ENCODE measurements at regions not wholly inside any gene's neighbourhood (a gene's known extent, or its start where the extent isn't known, plus 50 kb on each side); places are given as distances from the start of the nearest gene placed in this dataset.

DNA sequence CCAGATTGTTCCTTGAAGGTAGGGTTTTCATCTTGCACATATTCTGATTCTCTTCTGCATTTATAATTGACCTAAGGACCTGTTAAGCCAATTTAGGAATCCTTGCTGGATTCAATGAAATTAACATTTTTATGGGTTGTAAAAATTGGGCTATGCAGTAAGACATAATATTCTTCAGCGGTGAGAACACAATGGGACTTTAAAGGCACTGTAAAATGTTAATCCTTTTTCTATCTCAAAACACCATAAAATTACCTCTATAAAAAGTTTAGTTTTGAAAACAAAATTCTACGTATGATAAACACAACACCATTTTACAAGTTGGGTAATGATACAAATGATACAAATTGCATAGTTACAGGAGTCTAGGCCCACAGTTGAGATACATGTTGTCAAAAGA, 169.2 kb upstream of the DTNA start:
- WGBS (ENCODE audit: insufficient coverage, insufficient replicate concordance, low lambda C conversion rate, missing lambda C conversion rate): 21% methylated on average over 2 of the region's 2 CpGs
- BruUV-seq (replicated peaks): no TSS peak
- Histone ChIP-seq H4K20me1 (ENCODE audit: control insufficient read depth, insufficient read depth) (no peaks in the 10 kb centered on the region), H3K36me3 (ENCODE audit: control insufficient read depth in 2 of 2, insufficient read depth in 2 of 2, low read length in 1 of 2) (no peaks in the 10 kb centered on the region), H3K79me2 (ENCODE audit: control insufficient read depth, insufficient read depth, low read length) (no peaks in the 10 kb centered on the region), H3K4me3 (no peak overlapping the region), H3K9me3 (replicated peaks; ENCODE audit: control insufficient read depth, insufficient read depth, low read length) (no peaks in the 10 kb centered on the region), H3K4me1 (ENCODE audit: control insufficient read depth, insufficient read depth, low read length) (no peaks in the 10 kb centered on the region), H3K27ac (ENCODE audit: control insufficient read depth, insufficient read depth) (no peak overlapping the region), H2AFZ (ENCODE audit: control insufficient read depth, low read depth, low read length) (no peak overlapping the region), H3K27me3 (replicated peaks in 1 of 2; ENCODE audit: control insufficient read depth in 2 of 2, insufficient read depth in 2 of 2, low read length in 1 of 2) (no peaks in the 10 kb centered on the region), H3K4me2 (ENCODE audit: control insufficient read depth, insufficient read depth) (no peak overlapping the region), H3K9ac (ENCODE audit: control insufficient read depth, insufficient read depth, low read length) (no peak overlapping the region)
- DNase-seq (ENCODE audit: low read depth, low spot score) (no peak), ATAC-seq (no peak), FAIRE-seq (no peak)
- CTCF ChIA-PET: no interaction called here
- RAD21 ChIA-PET (ENCODE audit: unreplicated experiment): no interaction called here
- POLR2A ChIA-PET: no interaction called here
- no peak for TF ChIP-seq CHD4 (IDR thresholded peaks at IDR 0.05)
- TF ChIP-seq, protein P1, sequence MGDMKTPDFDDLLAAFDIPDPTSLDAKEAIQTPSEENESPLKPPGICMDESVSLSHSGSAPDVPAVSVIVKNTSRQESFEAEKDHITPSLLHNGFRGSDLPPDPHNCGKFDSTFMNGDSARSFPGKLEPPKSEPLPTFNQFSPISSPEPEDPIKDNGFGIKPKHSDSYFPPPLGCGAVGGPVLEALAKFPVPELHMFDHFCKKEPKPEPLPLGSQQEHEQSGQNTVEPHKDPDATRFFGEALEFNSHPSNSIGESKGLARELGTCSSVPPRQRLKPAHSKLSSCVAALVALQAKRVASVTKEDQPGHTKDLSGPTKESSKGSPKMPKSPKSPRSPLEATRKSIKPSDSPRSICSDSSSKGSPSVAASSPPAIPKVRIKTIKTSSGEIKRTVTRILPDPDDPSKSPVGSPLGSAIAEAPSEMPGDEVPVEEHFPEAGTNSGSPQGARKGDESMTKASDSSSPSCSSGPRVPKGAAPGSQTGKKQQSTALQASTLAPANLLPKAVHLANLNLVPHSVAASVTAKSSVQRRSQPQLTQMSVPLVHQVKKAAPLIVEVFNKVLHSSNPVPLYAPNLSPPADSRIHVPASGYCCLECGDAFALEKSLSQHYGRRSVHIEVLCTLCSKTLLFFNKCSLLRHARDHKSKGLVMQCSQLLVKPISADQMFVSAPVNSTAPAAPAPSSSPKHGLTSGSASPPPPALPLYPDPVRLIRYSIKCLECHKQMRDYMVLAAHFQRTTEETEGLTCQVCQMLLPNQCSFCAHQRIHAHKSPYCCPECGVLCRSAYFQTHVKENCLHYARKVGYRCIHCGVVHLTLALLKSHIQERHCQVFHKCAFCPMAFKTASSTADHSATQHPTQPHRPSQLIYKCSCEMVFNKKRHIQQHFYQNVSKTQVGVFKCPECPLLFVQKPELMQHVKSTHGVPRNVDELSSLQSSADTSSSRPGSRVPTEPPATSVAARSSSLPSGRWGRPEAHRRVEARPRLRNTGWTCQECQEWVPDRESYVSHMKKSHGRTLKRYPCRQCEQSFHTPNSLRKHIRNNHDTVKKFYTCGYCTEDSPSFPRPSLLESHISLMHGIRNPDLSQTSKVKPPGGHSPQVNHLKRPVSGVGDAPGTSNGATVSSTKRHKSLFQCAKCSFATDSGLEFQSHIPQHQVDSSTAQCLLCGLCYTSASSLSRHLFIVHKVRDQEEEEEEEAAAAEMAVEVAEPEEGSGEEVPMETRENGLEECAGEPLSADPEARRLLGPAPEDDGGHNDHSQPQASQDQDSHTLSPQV (IDR thresholded peaks at IDR 0.05): no peak
- no peak for TF ChIP-seq MEF2A (IDR thresholded peaks at IDR 0.05; ENCODE audit: insufficient read depth, low read depth, low read length)
- no peak for TF ChIP-seq ZNF622 (IDR thresholded peaks at IDR 0.05)
- intact Hi-C loops (cut with micrococcal nuclease; ENCODE audit: unreplicated experiment): no loop called here
- SMC1A ChIA-PET (ENCODE audit: uncharacterized antibody, unreplicated experiment): interaction anchor here (1.4 to 1.8 kb wide), 2 partner anchors 10 to 28 kb away, joined by 3 to 8 read pairs; no protein-coding TSS in a partner anchor
- in situ Hi-C loops (cut with MboI): no loop called here

All from GM12878 (cell line).